ENCODE measurements at regions not wholly inside any gene's neighbourhood (a gene's known extent, or its start where the extent isn't known, plus 50 kb on each side); places are given as distances from the start of the nearest gene placed in this dataset.

DNA sequence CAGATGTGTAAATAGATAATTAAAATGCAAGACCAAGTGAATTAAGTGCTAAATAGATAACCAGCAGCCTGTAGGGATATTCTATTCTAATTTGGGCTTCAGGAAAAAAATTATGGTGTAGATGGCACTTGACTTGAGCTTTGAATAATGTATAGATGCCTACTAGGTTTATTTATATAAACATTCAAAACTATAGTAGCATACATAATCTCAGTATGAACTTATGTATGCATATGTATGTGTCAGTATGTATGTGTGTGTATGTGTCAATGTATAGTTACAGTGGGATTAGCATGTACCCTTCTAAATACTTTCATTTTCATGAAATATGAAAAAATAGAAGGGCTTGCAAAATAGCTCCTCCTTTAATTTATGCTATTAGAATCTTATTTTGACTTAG, 207.3 kb upstream of the PPP1R3A start:
- no peak for DNase-seq (ENCODE audit: low spot score)
- TF ChIP-seq, protein P1, sequence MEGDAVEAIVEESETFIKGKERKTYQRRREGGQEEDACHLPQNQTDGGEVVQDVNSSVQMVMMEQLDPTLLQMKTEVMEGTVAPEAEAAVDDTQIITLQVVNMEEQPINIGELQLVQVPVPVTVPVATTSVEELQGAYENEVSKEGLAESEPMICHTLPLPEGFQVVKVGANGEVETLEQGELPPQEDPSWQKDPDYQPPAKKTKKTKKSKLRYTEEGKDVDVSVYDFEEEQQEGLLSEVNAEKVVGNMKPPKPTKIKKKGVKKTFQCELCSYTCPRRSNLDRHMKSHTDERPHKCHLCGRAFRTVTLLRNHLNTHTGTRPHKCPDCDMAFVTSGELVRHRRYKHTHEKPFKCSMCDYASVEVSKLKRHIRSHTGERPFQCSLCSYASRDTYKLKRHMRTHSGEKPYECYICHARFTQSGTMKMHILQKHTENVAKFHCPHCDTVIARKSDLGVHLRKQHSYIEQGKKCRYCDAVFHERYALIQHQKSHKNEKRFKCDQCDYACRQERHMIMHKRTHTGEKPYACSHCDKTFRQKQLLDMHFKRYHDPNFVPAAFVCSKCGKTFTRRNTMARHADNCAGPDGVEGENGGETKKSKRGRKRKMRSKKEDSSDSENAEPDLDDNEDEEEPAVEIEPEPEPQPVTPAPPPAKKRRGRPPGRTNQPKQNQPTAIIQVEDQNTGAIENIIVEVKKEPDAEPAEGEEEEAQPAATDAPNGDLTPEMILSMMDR (IDR thresholded peaks at IDR 0.05; ENCODE audit: extremely low read depth, insufficient read depth, missing control alignments) = no peak
- in situ Hi-C loops (cut with MboI; ENCODE audit: low pct_unique_long_range_greater_than_20kb, low sequenced_read_pairs, unreplicated experiment) = no loop called here

DNA sequence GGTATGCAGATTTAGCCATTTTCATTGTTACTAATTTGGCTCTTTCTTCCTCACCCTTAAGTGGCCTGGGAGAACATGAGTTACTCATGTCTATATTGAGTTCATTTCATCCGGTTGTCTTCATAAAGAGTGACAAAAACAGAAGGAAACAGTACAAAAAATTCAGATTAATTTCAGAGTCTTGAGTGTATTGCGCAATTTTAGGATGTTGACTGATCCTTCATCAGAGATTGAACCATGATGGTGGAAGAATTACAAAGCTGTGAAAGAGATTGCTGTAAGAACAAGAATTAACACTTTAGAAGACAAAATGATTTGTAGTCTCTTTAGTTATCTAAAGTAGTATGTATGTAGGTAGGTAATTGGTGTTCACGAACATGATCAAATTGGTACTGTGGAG, 194.0 kb upstream of the PPP1R3A start:
- in situ Hi-C loops (cut with MboI; ENCODE audit: low pct_unique_long_range_greater_than_20kb, low sequenced_read_pairs, unreplicated experiment) = no loop called here
- no peak for DNase-seq (ENCODE audit: low spot score)

DNA sequence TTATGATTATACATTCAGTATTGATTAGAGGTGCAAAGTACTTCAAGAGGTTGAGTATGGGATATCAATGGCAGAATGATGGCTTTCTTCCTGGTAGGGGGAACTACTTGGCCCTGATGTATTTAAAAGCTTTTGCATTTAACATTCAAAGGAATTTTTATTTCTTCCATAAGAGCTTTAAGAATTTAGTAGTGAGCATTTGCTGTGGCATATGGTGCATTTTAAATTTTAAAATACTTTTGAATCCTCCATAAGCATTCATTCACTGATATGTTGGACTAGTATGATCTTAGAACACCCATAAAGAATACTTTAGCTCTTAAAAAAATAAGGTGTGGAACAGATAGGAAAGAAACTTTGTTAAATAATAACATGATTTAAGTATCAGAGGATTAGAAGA, 191.9 kb upstream of the PPP1R3A start:
- in situ Hi-C loops (cut with MboI; ENCODE audit: low pct_unique_long_range_greater_than_20kb, low sequenced_read_pairs, unreplicated experiment) = no loop called here
- no peak for DNase-seq (ENCODE audit: low spot score)
- TF ChIP-seq, protein P1 (IDR thresholded peaks at IDR 0.05; ENCODE audit: extremely low read depth, insufficient read depth, missing control alignments) = no peak

More for the DNA sequence above, 194.0 kb upstream of the PPP1R3A start:
- TF ChIP-seq, protein P1 (IDR thresholded peaks at IDR 0.05; ENCODE audit: extremely low read depth, insufficient read depth, missing control alignments) = no peak

DNA sequence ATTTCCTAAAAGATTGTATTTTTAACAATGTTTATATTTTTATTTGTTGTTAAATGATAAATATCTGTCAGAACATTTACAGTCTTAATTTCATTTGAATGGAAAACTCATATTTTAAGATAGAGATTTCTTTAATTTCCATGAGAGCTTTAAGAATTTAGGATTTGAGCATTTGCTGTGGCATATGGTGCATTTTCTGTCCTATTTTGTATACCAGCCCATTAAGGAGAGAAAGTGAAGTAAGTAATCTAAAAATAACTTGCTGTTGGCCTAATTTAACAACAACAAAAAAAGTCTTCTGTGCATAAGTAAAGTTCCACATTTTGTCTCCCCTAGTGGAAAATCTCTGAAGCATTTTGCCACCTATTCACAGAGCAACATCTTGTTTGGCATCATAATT, 190.9 kb upstream of the PPP1R3A start:
- no peak for DNase-seq (ENCODE audit: low spot score)
- TF ChIP-seq, protein P1 (IDR thresholded peaks at IDR 0.05; ENCODE audit: extremely low read depth, insufficient read depth, missing control alignments) = no peak
- in situ Hi-C loops (cut with MboI; ENCODE audit: low pct_unique_long_range_greater_than_20kb, low sequenced_read_pairs, unreplicated experiment) = no loop called here

DNA sequence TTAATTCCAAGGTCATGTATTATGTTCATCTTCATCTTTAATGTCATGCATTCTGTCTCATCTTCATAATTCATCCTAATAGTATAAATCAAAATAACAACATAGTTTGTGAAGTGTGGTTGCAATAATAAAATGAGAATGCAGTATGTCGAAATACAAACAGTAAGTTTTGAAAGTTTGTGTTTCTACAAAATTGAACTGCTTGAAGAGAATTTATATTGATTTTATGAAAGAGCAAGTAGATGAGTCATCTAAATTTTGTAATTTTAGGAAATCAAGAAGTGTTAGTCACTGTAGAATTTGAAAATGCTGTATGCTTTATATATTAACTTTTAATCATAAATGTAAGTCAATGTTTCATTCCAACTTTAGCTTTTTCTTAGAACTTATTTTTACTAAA, 190.5 kb upstream of the PPP1R3A start:
- in situ Hi-C loops (cut with MboI; ENCODE audit: low pct_unique_long_range_greater_than_20kb, low sequenced_read_pairs, unreplicated experiment) = no loop called here
- no peak for DNase-seq (ENCODE audit: low spot score)
- TF ChIP-seq, protein P1 (IDR thresholded peaks at IDR 0.05; ENCODE audit: extremely low read depth, insufficient read depth, missing control alignments) = no peak

DNA sequence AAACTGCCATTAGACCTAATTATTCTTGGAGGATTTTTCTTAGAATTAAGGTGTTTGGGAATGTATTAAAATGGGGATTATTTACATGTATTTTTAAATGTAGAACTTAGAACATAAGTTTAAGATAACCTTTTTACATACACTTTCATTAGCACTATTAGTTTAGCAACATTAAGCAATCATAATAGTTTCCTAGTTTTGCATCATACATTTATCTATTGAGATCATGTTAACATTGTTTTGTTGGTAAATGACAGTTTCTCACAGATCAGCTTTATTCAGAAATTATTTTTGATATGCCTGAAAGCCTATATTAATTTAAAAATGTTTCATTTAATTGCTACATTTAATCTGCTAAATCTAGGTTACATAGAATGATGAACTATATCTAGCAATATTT, 189.7 kb upstream of the PPP1R3A start:
- TF ChIP-seq, protein P1 (IDR thresholded peaks at IDR 0.05; ENCODE audit: extremely low read depth, insufficient read depth, missing control alignments) = no peak
- no peak for DNase-seq (ENCODE audit: low spot score)
- in situ Hi-C loops (cut with MboI; ENCODE audit: low pct_unique_long_range_greater_than_20kb, low sequenced_read_pairs, unreplicated experiment) = no loop called here

DNA sequence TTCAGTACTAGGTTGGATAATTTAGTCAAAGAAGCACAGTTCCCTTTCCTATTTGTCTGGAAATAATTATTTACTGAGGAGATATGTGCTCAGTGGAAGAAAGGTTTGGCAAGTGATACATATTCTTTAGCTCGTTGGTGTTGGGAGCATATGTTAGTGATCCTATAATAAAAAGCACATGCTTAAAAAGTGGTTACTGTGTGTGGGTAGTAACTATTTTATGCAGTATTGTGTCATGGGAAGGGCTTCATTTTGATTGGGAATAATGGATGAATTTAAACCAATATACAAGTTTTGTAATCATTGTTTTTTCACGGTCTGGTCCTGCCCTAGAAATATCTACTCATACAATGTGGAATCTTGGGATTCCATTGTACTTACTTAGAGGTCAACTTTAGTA, 188.7 kb upstream of the PPP1R3A start:
- in situ Hi-C loops (cut with MboI; ENCODE audit: low pct_unique_long_range_greater_than_20kb, low sequenced_read_pairs, unreplicated experiment) = no loop called here
- DNase-seq (ENCODE audit: low spot score) = no peak
- TF ChIP-seq, protein P1 (IDR thresholded peaks at IDR 0.05; ENCODE audit: extremely low read depth, insufficient read depth, missing control alignments) = no peak

All from GM13977 (cell line).